ENCODE measurements at regions not wholly inside any gene's neighbourhood (a gene's known extent, or its start where the extent isn't known, plus 50 kb on each side); places are given as distances from the start of the nearest gene placed in this dataset.

- TF ChIP-seq EP300 (IDR thresholded peaks at IDR 0.05) = no peak
- no peak for TF ChIP-seq CTCF (IDR thresholded peaks at IDR 0.05)
Measured at GRCh38 chr3:30982416-30983075, 88.1 kb upstream of the GADL1 start.

All from stomach (tissue), 4 donors.